ENCODE measurements at regions not wholly inside any gene's neighbourhood (a gene's known extent, or its start where the extent isn't known, plus 50 kb on each side); places are given as distances from the start of the nearest gene placed in this dataset.

DNA sequence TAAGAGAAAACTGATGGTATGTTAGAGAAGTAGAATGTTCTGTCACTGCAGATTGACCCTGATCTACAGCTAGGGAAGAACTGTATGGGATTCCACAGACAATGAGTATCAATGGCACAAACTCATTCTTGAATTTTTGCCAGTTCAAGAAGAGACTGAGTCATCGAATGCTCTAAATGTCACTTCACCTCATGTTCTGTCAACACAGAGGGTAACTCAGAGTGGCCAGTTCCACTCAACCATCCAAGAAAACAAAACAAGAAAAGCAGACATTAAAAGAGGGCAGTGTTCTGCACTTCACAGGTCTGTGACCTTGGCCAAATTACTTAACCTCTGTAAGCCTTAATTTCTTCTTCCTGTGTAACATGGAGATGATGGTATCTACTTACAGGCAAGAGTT lies 132.2 kb upstream of the HMHB1 start (continued):
- TF ChIP-seq SMAD3 (CRISPR knock-in tag; IDR thresholded peaks at IDR 0.05) (no peak), ZBTB21 (CRISPR knock-in tag; IDR thresholded peaks at IDR 0.05) (no peak), ZBTB1 (CRISPR knock-in tag; IDR thresholded peaks at IDR 0.05; ENCODE audit: borderline replicate concordance) (no peak), ZNF329 (CRISPR knock-in tag; IDR thresholded peaks at IDR 0.05; ENCODE audit: low read depth) (no peak), YEATS4 (CRISPR knock-in tag; IDR thresholded peaks at IDR 0.05; ENCODE audit: borderline replicate concordance) (no peak), DNMT1 (CRISPR knock-in tag; IDR thresholded peaks at IDR 0.05) (no peak), ZSCAN12 (CRISPR knock-in tag; IDR thresholded peaks at IDR 0.05) (no peak), SNRNP70 (IDR thresholded peaks at IDR 0.05; ENCODE audit: low read depth, low read length) (no peak), TCF7 (IDR thresholded peaks at IDR 0.05; ENCODE audit: low read depth) (peak; percentile 21; the same call in 1 of the 2 replicates), ZNF720 (CRISPR knock-in tag; IDR thresholded peaks at IDR 0.05) (no peak), MYC (CRISPR knock-in tag; IDR thresholded peaks at IDR 0.05; ENCODE audit: borderline replicate concordance) (no peak)
- TF ChIP-seq, protein P1, sequence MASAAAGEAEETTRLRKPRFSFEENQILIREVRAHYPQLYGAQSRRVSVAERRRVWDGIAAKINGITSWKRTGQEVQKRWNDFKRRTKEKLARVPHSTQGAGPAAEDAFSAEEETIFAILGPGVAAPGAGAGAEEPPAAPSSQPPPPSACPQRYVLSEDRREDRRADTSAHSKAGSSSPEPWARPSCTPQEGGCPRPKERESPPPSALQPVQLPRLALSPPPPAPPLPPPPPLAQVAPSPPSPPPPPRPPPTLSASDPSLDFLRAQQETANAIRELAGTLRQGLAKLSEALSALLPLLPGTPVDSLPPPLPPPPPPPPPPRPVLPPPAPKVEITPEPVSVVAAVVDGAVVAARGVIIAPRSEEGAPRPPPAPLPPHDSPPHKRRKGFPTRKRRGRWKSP (CRISPR knock-in tag; IDR thresholded peaks at IDR 0.05): no peak
- TF ChIP-seq, protein P2, sequence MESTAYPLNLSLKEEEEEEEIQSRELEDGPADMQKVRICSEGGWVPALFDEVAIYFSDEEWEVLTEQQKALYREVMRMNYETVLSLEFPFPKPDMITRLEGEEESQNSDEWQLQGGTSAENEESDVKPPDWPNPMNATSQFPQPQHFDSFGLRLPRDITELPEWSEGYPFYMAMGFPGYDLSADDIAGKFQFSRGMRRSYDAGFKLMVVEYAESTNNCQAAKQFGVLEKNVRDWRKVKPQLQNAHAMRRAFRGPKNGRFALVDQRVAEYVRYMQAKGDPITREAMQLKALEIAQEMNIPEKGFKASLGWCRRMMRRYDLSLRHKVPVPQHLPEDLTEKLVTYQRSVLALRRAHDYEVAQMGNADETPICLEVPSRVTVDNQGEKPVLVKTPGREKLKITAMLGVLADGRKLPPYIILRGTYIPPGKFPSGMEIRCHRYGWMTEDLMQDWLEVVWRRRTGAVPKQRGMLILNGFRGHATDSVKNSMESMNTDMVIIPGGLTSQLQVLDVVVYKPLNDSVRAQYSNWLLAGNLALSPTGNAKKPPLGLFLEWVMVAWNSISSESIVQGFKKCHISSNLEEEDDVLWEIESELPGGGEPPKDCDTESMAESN (CRISPR knock-in tag; conservative IDR thresholded peaks at IDR 0.05): no peak
- TF ChIP-seq, protein P3, sequence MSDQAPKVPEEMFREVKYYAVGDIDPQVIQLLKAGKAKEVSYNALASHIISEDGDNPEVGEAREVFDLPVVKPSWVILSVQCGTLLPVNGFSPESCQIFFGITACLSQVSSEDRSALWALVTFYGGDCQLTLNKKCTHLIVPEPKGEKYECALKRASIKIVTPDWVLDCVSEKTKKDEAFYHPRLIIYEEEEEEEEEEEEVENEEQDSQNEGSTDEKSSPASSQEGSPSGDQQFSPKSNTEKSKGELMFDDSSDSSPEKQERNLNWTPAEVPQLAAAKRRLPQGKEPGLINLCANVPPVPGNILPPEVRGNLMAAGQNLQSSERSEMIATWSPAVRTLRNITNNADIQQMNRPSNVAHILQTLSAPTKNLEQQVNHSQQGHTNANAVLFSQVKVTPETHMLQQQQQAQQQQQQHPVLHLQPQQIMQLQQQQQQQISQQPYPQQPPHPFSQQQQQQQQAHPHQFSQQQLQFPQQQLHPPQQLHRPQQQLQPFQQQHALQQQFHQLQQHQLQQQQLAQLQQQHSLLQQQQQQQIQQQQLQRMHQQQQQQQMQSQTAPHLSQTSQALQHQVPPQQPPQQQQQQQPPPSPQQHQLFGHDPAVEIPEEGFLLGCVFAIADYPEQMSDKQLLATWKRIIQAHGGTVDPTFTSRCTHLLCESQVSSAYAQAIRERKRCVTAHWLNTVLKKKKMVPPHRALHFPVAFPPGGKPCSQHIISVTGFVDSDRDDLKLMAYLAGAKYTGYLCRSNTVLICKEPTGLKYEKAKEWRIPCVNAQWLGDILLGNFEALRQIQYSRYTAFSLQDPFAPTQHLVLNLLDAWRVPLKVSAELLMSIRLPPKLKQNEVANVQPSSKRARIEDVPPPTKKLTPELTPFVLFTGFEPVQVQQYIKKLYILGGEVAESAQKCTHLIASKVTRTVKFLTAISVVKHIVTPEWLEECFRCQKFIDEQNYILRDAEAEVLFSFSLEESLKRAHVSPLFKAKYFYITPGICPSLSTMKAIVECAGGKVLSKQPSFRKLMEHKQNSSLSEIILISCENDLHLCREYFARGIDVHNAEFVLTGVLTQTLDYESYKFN (CRISPR knock-in tag; conservative IDR thresholded peaks at IDR 0.05): no peak
- TF ChIP-seq, protein P4, sequence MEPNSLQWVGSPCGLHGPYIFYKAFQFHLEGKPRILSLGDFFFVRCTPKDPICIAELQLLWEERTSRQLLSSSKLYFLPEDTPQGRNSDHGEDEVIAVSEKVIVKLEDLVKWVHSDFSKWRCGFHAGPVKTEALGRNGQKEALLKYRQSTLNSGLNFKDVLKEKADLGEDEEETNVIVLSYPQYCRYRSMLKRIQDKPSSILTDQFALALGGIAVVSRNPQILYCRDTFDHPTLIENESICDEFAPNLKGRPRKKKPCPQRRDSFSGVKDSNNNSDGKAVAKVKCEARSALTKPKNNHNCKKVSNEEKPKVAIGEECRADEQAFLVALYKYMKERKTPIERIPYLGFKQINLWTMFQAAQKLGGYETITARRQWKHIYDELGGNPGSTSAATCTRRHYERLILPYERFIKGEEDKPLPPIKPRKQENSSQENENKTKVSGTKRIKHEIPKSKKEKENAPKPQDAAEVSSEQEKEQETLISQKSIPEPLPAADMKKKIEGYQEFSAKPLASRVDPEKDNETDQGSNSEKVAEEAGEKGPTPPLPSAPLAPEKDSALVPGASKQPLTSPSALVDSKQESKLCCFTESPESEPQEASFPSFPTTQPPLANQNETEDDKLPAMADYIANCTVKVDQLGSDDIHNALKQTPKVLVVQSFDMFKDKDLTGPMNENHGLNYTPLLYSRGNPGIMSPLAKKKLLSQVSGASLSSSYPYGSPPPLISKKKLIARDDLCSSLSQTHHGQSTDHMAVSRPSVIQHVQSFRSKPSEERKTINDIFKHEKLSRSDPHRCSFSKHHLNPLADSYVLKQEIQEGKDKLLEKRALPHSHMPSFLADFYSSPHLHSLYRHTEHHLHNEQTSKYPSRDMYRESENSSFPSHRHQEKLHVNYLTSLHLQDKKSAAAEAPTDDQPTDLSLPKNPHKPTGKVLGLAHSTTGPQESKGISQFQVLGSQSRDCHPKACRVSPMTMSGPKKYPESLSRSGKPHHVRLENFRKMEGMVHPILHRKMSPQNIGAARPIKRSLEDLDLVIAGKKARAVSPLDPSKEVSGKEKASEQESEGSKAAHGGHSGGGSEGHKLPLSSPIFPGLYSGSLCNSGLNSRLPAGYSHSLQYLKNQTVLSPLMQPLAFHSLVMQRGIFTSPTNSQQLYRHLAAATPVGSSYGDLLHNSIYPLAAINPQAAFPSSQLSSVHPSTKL (CRISPR knock-in tag; IDR thresholded peaks at IDR 0.05): peak; percentile 91
- TF ChIP-seq, protein P5, sequence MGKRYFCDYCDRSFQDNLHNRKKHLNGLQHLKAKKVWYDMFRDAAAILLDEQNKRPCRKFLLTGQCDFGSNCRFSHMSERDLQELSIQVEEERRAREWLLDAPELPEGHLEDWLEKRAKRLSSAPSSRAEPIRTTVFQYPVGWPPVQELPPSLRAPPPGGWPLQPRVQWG (CRISPR knock-in tag; IDR thresholded peaks at IDR 0.05; ENCODE audit: borderline replicate concordance, low read depth): no peak
- TF ChIP-seq, protein P6, sequence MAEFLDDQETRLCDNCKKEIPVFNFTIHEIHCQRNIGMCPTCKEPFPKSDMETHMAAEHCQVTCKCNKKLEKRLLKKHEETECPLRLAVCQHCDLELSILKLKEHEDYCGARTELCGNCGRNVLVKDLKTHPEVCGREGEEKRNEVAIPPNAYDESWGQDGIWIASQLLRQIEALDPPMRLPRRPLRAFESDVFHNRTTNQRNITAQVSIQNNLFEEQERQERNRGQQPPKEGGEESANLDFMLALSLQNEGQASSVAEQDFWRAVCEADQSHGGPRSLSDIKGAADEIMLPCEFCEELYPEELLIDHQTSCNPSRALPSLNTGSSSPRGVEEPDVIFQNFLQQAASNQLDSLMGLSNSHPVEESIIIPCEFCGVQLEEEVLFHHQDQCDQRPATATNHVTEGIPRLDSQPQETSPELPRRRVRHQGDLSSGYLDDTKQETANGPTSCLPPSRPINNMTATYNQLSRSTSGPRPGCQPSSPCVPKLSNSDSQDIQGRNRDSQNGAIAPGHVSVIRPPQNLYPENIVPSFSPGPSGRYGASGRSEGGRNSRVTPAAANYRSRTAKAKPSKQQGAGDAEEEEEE (CRISPR knock-in tag; IDR thresholded peaks at IDR 0.05; ENCODE audit: borderline replicate concordance): no peak

Measured in HepG2 (cell line).